Stimulated activated naive B cell treated with anti-CD40 and anti-IgM and Interleukin-4, amounts not matched to agents 10 μg/mL and 1 μg/mL and 100 μg/mL, for 72 hours (primary cell): ENCODE measurements at regions not wholly inside any gene's neighbourhood (a gene's known extent, or its start where the extent isn't known, plus 50 kb on each side); places are given as distances from the start of the nearest gene placed in this dataset.
A peak's percentile ranks its signal among the peaks of the same experiment; 100 is the strongest.

ENCODE experiments used
- ATAC-seq, 2 donors: fragments of 150-1000 bp; cut with Tn5 transposase; replicated peaks; 2 replicates each; pipeline ENCODE4 v1.10.0; 2021; ENCODE audit warnings: moderate library complexity in 1 of 2
- DNase-seq: peaks from one replicate; pipeline ENCODE4 v3.0.0; 2021
- H3K27ac Mint-ChIP-seq: one replicate; pipeline ENCODE4 v1.8.0; 2022; ENCODE audit warnings: mild to moderate bottlenecking, mixed read lengths
- H3K27me3 Mint-ChIP-seq, 2 donors: one replicate each; pipeline ENCODE4 v1.8.0; 2022; ENCODE audit warnings: mixed read lengths in 2 of 2
- H3K36me3 Mint-ChIP-seq, 2 donors: one replicate each; pipeline ENCODE4 v1.8.0; 2022; ENCODE audit warnings: mixed read lengths in 2 of 2, mild to moderate bottlenecking in 1 of 2
- H3K4me1 Mint-ChIP-seq, 2 donors: one replicate each; pipeline ENCODE4 v1.8.0; 2022; ENCODE audit warnings: mixed read lengths in 2 of 2, mild to moderate bottlenecking in 1 of 2
- H3K4me3 Mint-ChIP-seq, 2 donors: one replicate each; pipeline ENCODE4 v1.8.0; 2022; ENCODE audit warnings: mild to moderate bottlenecking in 2 of 2, mixed read lengths in 2 of 2, moderate library complexity in 1 of 2
- H3K9me3 Mint-ChIP-seq, 2 donors: one replicate each; pipeline ENCODE4 v1.8.0; 2022; ENCODE audit warnings: mixed read lengths in 2 of 2, mild to moderate bottlenecking in 1 of 2

GRCh38 chr4:174111422-174111821 lies 172.0 kb downstream of the FBXO8 start:
- no peak overlapping the region for H3K27ac Mint-ChIP-seq
- peaks cover 18 to 28% of the 10 kb centered on the region in 2 donors for H3K27me3 Mint-ChIP-seq
- H3K4me3 Mint-ChIP-seq: no peak overlapping the region
- ATAC-seq: no peak
- no peaks in the 10 kb centered on the region for H3K4me1 Mint-ChIP-seq
- no peak for DNase-seq
- no peaks in the 10 kb centered on the region for H3K36me3 Mint-ChIP-seq
- peaks cover 0 to 2% of the 10 kb centered on the region in 2 donors for H3K9me3 Mint-ChIP-seq

- Mint-ChIP-seq H3K4me3 (no peak overlapping the region), H3K4me1 (no peaks in the 10 kb centered on the region), H3K9me3 (peaks cover 0 to 2% of the 10 kb centered on the region in 2 donors), H3K36me3 (no peaks in the 10 kb centered on the region), H3K27me3 (peaks cover 18 to 30% of the 10 kb centered on the region in 2 donors), H3K27ac (no peak overlapping the region)
- ATAC-seq (no peak), DNase-seq (no peak)
These were observed 173.3 kb downstream of the FBXO8 start for GRCh38 chr4:174110180-174110579.

GRCh38 chr4:174107746-174108354 lies 175.6 kb downstream of the FBXO8 start:
- ATAC-seq: no peak
- H3K9me3 Mint-ChIP-seq: peaks cover 0 to 2% of the 10 kb centered on the region in 2 donors
- no peaks in the 10 kb centered on the region for H3K4me1 Mint-ChIP-seq
- peaks cover 18 to 30% of the 10 kb centered on the region in 2 donors for H3K27me3 Mint-ChIP-seq
- H3K27ac Mint-ChIP-seq: no peak overlapping the region
- H3K36me3 Mint-ChIP-seq: no peaks in the 10 kb centered on the region
- H3K4me3 Mint-ChIP-seq: no peak overlapping the region
- DNase-seq: no peak

GRCh38 chr4:174105202-174105601 lies 178.3 kb downstream of the FBXO8 start:
- Mint-ChIP-seq H3K9me3 (peaks cover 0 to 2% of the 10 kb centered on the region in 2 donors), H3K4me1 (no peaks in the 10 kb centered on the region), H3K4me3 (no peak overlapping the region), H3K27me3 (peaks cover 11 to 24% of the 10 kb centered on the region in 2 donors), H3K27ac (no peak overlapping the region), H3K36me3 (no peaks in the 10 kb centered on the region)
- ATAC-seq (no peak), DNase-seq (no peak)

GRCh38 chr4:174100910-174101309 lies 182.6 kb downstream of the FBXO8 start:
- Mint-ChIP-seq H3K36me3 (no peaks in the 10 kb centered on the region), H3K4me3 (no peak overlapping the region), H3K4me1 (no peaks in the 10 kb centered on the region), H3K27me3 (no peaks in the 10 kb centered on the region), H3K27ac (no peak overlapping the region), H3K9me3 (no peaks in the 10 kb centered on the region)
- DNase-seq (no peak), ATAC-seq (no peak)

- DNase-seq: no peak
- Mint-ChIP-seq H3K4me1 (no peaks in the 10 kb centered on the region), H3K27me3 (no peaks in the 10 kb centered on the region), H3K9me3 (no peaks in the 10 kb centered on the region), H3K4me3 (no peak overlapping the region), H3K27ac (no peak overlapping the region), H3K36me3 (no peaks in the 10 kb centered on the region)
- ATAC-seq: no peak
These were observed 183.8 kb downstream of the FBXO8 start for GRCh38 chr4:174099712-174100111.

- Mint-ChIP-seq H3K4me1 (no peaks in the 10 kb centered on the region), H3K27me3 (no peaks in the 10 kb centered on the region), H3K9me3 (peaks cover 3 to 4% of the 10 kb centered on the region in 2 donors), H3K36me3 (no peaks in the 10 kb centered on the region), H3K4me3 (no peak overlapping the region), H3K27ac (no peak overlapping the region)
- ATAC-seq (peak in 1 of 2 donors; percentile 16), DNase-seq (no peak)
These were observed 186.5 kb downstream of the FBXO8 start for GRCh38 chr4:174096999-174097398.

GRCh38 chr4:174096456-174096855 lies 187.0 kb downstream of the FBXO8 start:
- no peak overlapping the region for H3K27ac Mint-ChIP-seq
- no peaks in the 10 kb centered on the region for H3K36me3 Mint-ChIP-seq
- H3K27me3 Mint-ChIP-seq: no peaks in the 10 kb centered on the region
- no peak overlapping the region for H3K4me3 Mint-ChIP-seq
- no peak for ATAC-seq
- DNase-seq: no peak
- peaks cover 3 to 6% of the 10 kb centered on the region in 2 donors for H3K9me3 Mint-ChIP-seq
- no peaks in the 10 kb centered on the region for H3K4me1 Mint-ChIP-seq

- ATAC-seq: no peak
- H3K27me3 Mint-ChIP-seq: peaks cover 0 to 9% of the 10 kb centered on the region in 2 donors
- peaks cover 3 to 6% of the 10 kb centered on the region in 2 donors for H3K9me3 Mint-ChIP-seq
- H3K36me3 Mint-ChIP-seq: no peaks in the 10 kb centered on the region
- no peak overlapping the region for H3K27ac Mint-ChIP-seq
- DNase-seq: no peak
- no peak overlapping the region for H3K4me3 Mint-ChIP-seq
- no peaks in the 10 kb centered on the region for H3K4me1 Mint-ChIP-seq
These were observed 192.3 kb downstream of the FBXO8 start for GRCh38 chr4:174091130-174091529.

GRCh38 chr4:174089711-174090110 lies 193.8 kb downstream of the FBXO8 start:
- Mint-ChIP-seq H3K4me1 (no peaks in the 10 kb centered on the region), H3K4me3 (no peak overlapping the region), H3K27ac (no peak overlapping the region), H3K36me3 (no peaks in the 10 kb centered on the region), H3K9me3 (peaks cover 3 to 6% of the 10 kb centered on the region in 2 donors), H3K27me3 (peaks cover 0 to 9% of the 10 kb centered on the region in 2 donors)
- ATAC-seq (no peak), DNase-seq (no peak)

- no peak for DNase-seq
- no peak for ATAC-seq
These were observed 194.7 kb downstream of the FBXO8 start for GRCh38 chr4:174088795-174089194.

GRCh38 chr4:174086829-174087799 lies 196.4 kb downstream of the FBXO8 start:
- DNase-seq: no peak
- Mint-ChIP-seq H3K4me3 (no peak overlapping the region), H3K27me3 (peaks cover 0 to 9% of the 10 kb centered on the region in 2 donors), H3K36me3 (no peaks in the 10 kb centered on the region), H3K4me1 (no peaks in the 10 kb centered on the region), H3K9me3 (peaks cover 0 to 2% of the 10 kb centered on the region in 2 donors), H3K27ac (no peak overlapping the region)
- no peak for ATAC-seq

More at GRCh38 chr4:174088795-174089194, 194.7 kb downstream of the FBXO8 start:
- no peak overlapping the region for H3K27ac Mint-ChIP-seq
- H3K9me3 Mint-ChIP-seq: peaks cover 3 to 6% of the 10 kb centered on the region in 2 donors
- H3K4me1 Mint-ChIP-seq: no peaks in the 10 kb centered on the region
- peaks cover 0 to 9% of the 10 kb centered on the region in 2 donors for H3K27me3 Mint-ChIP-seq
- no peak overlapping the region for H3K4me3 Mint-ChIP-seq
- H3K36me3 Mint-ChIP-seq: no peaks in the 10 kb centered on the region

- no peaks in the 10 kb centered on the region for H3K9me3 Mint-ChIP-seq
- H3K27ac Mint-ChIP-seq: no peak overlapping the region
- no peak overlapping the region for H3K4me3 Mint-ChIP-seq
- H3K4me1 Mint-ChIP-seq: no peaks in the 10 kb centered on the region
- DNase-seq: no peak
- no peak for ATAC-seq
- peaks cover 0 to 9% of the 10 kb centered on the region in 2 donors for H3K27me3 Mint-ChIP-seq
- H3K36me3 Mint-ChIP-seq: no peaks in the 10 kb centered on the region
These were observed 198.5 kb downstream of the FBXO8 start for GRCh38 chr4:174084981-174085380.

- Mint-ChIP-seq H3K4me1 (no peaks in the 10 kb centered on the region), H3K4me3 (no peak overlapping the region), H3K36me3 (no peaks in the 10 kb centered on the region), H3K27ac (no peak overlapping the region), H3K9me3 (no peaks in the 10 kb centered on the region), H3K27me3 (peaks cover 0 to 9% of the 10 kb centered on the region in 2 donors)
- ATAC-seq (no peak), DNase-seq (no peak)
These were observed 198.9 kb downstream of the FBXO8 start for GRCh38 chr4:174084542-174084941.

- Mint-ChIP-seq H3K9me3 (no peaks in the 10 kb centered on the region), H3K4me3 (no peak overlapping the region), H3K4me1 (no peaks in the 10 kb centered on the region), H3K36me3 (no peaks in the 10 kb centered on the region), H3K27ac (no peak overlapping the region), H3K27me3 (no peaks in the 10 kb centered on the region)
- DNase-seq (no peak), ATAC-seq (no peak)
These were observed 203.1 kb downstream of the FBXO8 start for GRCh38 chr4:174080361-174080760.
